RWPE2 (cell line): ENCODE measurements at regions not wholly inside any gene's neighbourhood (a gene's known extent, or its start where the extent isn't known, plus 50 kb on each side); places are given as distances from the start of the nearest gene placed in this dataset.
A peak's percentile ranks its signal among the peaks of the same experiment; 100 is the strongest.

Experiments used
- ATAC-seq: fragments of 200-7000 bp; cut with Tn5 transposase; 3 replicates; pipeline ENCODE4 v1.9.1; 2021; ENCODE audit warnings: low read depth
- DNase-seq: peaks from one replicate; pipeline ENCODE4 v3.0.0-alpha.2; 2020; ENCODE audit warnings: low spot score
- H3K27ac ChIP-seq: fragments of 450-650 bp; 2 replicates; pipeline ENCODE4 v1.5.1; 2017; ENCODE audit warnings: mild to moderate bottlenecking; ENCODE audit not compliant: poor library complexity, severe bottlenecking
- H3K27me3 ChIP-seq: fragments of 250-450 bp; sonication (Bioruptor Pico); 2 replicates; pipeline ENCODE4 v1.5.1; 2021; ENCODE audit warnings: mild to moderate bottlenecking, moderate library complexity; ENCODE audit not compliant: insufficient read depth, poor library complexity, severe bottlenecking
- H3K36me3 ChIP-seq: fragments of 250-450 bp; sonication (Bioruptor Pico); 2 replicates; pipeline ENCODE4 v1.5.1; 2020; ENCODE audit warnings: low read depth, mild to moderate bottlenecking, moderate library complexity
- H3K4me1 ChIP-seq: fragments of 250-450 bp; sonication (Bioruptor Pico); 2 replicates; pipeline ENCODE4 v1.5.1; 2021; ENCODE audit warnings: mild to moderate bottlenecking, moderate library complexity; ENCODE audit not compliant: insufficient read depth, poor library complexity, severe bottlenecking
- H3K4me3 ChIP-seq: fragments of 250-450 bp; sonication (Bioruptor Pico); 2 replicates; pipeline ENCODE4 v1.5.1; 2021; ENCODE audit warnings: mild to moderate bottlenecking, moderate library complexity; ENCODE audit not compliant: severe bottlenecking
- H3K9me3 ChIP-seq: fragments of 250-450 bp; sonication (Bioruptor Pico); 2 replicates; pipeline ENCODE4 v1.5.1; 2021; ENCODE audit warnings: mild to moderate bottlenecking, moderate library complexity; ENCODE audit not compliant: severe bottlenecking
- CTCF ChIP-seq: fragments of 450-650 bp; IDR thresholded peaks from one replicate; pipeline ENCODE4 v1.5.1; 2017; ENCODE audit warnings: mild to moderate bottlenecking, moderate library complexity; ENCODE audit not compliant: poor library complexity, severe bottlenecking

- H3K36me3 ChIP-seq: no peaks in the 10 kb centered on the region
- TF ChIP-seq CTCF: no peak
- H3K4me3 ChIP-seq: no peak overlapping the region
- no peaks in the 10 kb centered on the region for H3K27me3 ChIP-seq
- DNase-seq (no peak), ATAC-seq (no peak)
- H3K9me3 ChIP-seq: peaks cover 9% of the 10 kb centered on the region
- H3K27ac ChIP-seq: no peak overlapping the region
- peaks cover 4% of the 10 kb centered on the region for H3K4me1 ChIP-seq
Observed at GRCh38 chr1:118364882-118365281, 179.9 kb upstream of the SPAG17 start.

GRCh38 chr1:118363396-118363795 lies 178.4 kb upstream of the SPAG17 start:
- H3K27me3 ChIP-seq: no peaks in the 10 kb centered on the region
- no peak for ATAC-seq
- no peaks in the 10 kb centered on the region for H3K36me3 ChIP-seq
- peaks cover 4% of the 10 kb centered on the region for H3K4me1 ChIP-seq
- no peak overlapping the region for H3K27ac ChIP-seq
- no peak for TF ChIP-seq CTCF
- peaks cover 9% of the 10 kb centered on the region for H3K9me3 ChIP-seq
- no peak for DNase-seq
- H3K4me3 ChIP-seq: no peak overlapping the region

GRCh38 chr1:118360817-118361216 lies 175.8 kb upstream of the SPAG17 start:
- Histone ChIP-seq H3K4me1 (peaks cover 4% of the 10 kb centered on the region), H3K36me3 (no peaks in the 10 kb centered on the region), H3K27ac (no peak overlapping the region), H3K4me3 (no peak overlapping the region), H3K27me3 (no peaks in the 10 kb centered on the region), H3K9me3 (peaks cover 11% of the 10 kb centered on the region)
- ATAC-seq: peak; percentile 51
- TF ChIP-seq CTCF: no peak
- no peak for DNase-seq

- Histone ChIP-seq H3K4me3 (no peak overlapping the region), H3K27ac (no peak overlapping the region), H3K4me1 (no peaks in the 10 kb centered on the region), H3K9me3 (no peaks in the 10 kb centered on the region), H3K36me3 (no peaks in the 10 kb centered on the region), H3K27me3 (no peaks in the 10 kb centered on the region)
- no peak for TF ChIP-seq CTCF
- ATAC-seq (no peak), DNase-seq (no peak)
Observed at GRCh38 chr1:118346936-118347335, 161.9 kb upstream of the SPAG17 start.

- Histone ChIP-seq H3K4me3 (no peak overlapping the region), H3K9me3 (no peaks in the 10 kb centered on the region), H3K27ac (no peak overlapping the region), H3K36me3 (no peaks in the 10 kb centered on the region), H3K27me3 (no peaks in the 10 kb centered on the region), H3K4me1 (peaks cover 11% of the 10 kb centered on the region)
- ATAC-seq (no peak; the same call in 2 of the 3 replicates), DNase-seq (no peak)
- TF ChIP-seq CTCF: no peak
Observed at GRCh38 chr1:118340928-118341910, 156.2 kb upstream of the SPAG17 start.
